ENCODE measurements at regions not wholly inside any gene's neighbourhood (a gene's known extent, or its start where the extent isn't known, plus 50 kb on each side); places are given as distances from the start of the nearest gene placed in this dataset.
"Not testable (repeated sequence)": the region's sequence is repeated elsewhere in the genome, so short reads cannot be mapped to it uniquely, and the experiment has no call there.

DNA sequence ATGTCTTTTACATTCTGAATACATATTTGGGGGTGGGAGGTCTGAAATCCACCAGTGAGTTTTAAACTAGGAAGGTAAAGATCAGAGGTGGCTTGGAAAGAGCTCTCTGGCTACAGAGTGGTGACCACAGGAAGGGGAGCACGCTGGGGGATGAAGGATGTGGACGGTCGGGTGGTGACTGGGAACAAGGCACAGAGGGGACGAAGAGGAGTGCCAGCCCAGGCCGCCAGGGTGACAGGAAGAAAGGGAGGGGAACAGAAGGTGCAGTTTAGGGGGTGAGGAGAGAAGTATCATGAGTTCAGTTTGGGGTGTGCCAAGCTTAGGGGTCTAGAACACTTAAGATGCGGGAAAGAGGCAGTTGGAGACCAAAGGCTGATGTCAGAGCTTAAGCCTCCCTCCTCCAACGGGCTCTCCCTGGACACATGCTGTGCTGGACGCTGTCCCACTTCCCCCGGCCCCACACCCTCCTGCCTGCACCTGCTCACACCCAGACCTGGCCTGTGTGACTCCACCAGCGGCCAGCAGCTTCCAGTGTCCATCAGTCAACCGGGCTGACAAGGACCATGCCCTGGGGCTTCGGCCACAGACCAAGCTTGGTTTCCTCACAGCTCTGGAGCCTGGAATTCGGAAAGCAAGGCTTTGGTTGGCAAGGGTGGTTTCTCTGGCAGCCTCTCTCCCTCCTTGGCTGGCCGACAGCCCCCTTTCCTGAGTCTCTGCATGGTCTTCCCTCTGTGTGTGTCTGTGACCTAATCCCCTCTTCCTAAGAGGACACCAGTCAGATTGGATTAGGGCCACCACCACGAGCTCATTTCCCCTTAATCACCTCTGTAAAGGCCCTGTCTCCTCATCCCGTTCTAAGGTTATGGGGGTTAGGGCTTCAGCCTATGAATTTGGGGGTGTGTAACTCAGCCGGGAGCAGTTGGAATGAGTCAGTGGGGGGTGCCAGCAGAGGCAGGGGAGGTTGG lies 120.4 kb upstream of the IQSEC1 start:
- DNase-seq, result peak in 3 of 14 donors; percentile 5 to 41 (median 32)

DNA sequence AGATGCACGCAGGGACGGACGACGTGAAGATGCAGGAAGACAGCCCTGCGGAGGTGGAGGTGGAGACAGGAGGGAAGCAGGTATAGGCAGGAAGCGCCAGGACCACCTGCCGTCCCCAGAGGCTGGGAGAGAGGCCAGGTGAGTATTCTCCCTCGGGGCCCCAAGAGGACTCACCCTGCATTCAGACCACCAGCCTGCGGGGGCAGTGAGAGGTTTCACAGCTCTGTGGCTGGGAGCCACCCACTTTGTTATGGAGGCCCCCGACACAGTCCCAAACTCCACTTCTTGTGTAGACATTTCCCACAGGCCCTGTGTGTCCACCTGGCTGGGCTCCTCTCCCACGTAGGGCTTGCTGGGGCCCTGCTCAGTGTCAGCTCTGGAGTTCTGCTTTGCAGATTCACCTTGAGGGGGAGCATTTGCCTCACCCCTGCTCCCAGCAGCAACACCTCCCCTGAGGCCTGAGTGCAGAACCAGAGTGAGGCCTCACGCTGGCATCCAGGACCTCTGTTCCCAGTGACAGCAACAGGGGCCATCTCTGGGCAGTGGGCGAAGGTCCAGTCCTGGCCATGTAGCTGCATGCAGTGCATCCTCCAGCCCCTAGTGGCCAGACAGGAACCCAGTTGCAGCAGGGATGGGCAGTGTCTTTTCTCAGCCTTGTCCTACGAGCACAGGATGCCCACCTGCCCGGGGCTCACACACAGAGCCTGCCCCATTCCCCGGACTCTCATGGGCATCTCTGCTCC lies 119.4 kb upstream of the IQSEC1 start:
- peak in 1 of 14 donors; percentile 13 for DNase-seq

GRCh38 chr3:13191016-13191415 lies 117.8 kb upstream of the IQSEC1 start:
- DNase-seq, result peak in 1 of 14 donors; percentile 46

DNA sequence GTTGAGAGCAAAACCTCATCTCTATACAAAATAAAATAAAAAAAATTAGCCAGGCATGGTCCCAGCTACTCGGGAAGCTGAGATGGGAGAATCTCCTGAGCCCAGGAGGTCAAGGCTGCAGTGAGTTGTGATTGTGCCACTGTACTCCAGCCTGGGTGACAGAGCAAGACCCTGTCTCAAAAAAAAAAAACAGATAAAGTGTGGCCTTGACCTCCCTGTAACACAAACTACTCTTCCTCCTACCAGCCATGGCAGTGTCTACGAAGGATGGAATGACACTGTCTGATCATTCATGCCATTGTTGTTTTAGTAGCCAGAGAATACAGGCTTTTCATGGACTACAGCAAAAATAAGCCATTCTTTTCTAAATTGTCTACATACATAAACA lies 117.1 kb upstream of the IQSEC1 start:
- no peak for DNase-seq

DNA sequence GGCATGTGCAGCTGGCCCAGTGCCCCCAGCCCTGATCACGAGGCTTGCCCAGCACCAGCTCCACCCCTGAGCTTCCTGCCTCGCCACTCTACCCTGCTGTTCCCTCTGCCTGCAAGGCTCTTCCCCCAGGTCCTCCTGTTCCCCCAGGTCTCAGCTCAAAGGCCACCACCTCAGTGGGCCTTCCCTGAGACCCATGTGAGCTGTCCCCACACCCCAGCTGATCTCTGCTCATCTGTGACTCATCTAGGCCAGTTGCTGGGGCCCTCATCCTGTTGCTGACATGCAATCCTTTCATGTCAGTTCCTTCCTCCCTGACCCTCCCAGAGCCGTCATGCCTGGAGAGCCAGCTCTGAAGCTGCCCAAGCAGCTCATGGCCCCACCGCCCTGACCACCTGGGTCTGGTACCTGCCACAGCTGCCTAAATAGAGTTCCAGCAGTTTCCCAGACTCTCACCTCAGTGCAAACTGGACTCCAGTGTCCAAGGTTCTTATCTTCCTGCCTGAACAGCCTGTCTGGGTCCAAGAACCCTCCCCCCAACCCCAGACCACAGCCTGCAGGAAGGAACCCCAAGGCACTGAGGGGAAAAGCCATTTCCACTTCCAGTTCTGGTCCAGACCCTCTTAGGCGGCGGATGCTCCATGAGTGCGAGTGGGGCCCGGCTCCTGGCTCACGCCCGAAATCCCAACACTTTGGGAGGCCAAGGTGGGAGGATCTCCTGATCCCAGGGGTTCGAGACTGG lies 116.6 kb upstream of the IQSEC1 start:
- DNase-seq, result no peak

DNA sequence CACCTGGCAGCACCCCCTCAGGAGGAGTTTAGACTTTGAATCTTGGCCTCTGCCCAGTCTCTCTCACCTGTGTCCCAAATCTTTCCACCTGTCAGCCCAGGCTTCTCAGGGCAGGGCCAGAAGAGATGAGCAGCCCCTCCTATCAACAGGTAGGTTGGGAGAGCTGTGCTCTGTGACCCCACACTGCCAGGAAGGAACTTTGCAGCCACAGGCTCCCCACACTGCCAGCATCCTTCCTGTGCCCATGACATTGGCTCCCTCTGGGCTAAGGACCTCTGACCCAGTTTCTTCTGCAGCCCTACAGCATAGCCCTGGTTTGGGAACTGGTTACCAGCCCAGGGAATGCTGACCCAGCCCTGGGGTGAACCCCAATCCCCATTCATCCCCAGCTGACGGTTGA lies 115.7 kb upstream of the IQSEC1 start:
- no peak for DNase-seq

GRCh38 chr3:13188181-13188779 lies 115.1 kb upstream of the IQSEC1 start:
- no peak for DNase-seq

DNA sequence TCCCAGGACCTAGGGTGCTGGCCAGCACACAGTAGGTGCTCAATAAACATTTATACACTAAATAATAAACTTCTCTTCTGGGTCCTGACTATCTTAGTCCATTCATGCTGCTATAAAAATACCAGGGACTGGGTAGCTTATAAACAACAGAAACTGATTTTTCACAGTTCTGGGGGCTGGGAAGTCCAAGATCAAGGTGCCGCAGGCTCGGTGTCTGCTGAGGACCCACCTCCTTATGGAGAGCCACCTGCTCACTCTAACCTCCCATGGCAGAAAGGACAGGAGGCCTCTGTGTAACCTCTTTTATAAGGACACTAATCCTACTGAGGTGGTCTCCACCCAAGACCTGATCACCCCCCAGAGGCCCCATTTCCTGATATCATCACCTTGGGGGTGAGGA lies 114.4 kb upstream of the IQSEC1 start:
- DNase-seq, result no peak

DNA sequence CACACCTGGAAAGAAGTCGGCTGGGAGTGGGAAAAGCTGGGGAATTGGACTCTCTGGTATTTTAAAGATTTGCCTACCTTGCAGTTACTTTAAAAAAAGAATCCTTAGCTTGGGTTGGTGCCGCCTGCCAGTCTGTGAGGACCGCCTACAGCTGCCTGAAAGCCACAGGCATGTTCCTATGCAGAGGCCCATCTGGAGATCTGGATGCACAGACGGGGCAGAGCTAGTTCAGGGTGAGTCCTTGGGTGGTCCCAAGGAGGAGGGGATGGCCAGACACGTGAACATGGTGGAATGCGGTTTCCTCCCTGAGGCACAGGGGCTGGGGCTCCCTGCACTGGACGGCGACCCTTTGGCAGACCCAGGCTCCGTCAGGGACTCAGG lies 113.2 kb upstream of the IQSEC1 start:
- DNase-seq, result no peak

- peak in 2 of 14 donors; percentile 1 to 26 for DNase-seq
Observed at GRCh38 chr3:13185737-13186434, 112.7 kb upstream of the IQSEC1 start.

- DNase-seq, result not testable (repeated sequence)
Observed at GRCh38 chr3:13179582-13180210, 106.5 kb upstream of the IQSEC1 start.

DNA sequence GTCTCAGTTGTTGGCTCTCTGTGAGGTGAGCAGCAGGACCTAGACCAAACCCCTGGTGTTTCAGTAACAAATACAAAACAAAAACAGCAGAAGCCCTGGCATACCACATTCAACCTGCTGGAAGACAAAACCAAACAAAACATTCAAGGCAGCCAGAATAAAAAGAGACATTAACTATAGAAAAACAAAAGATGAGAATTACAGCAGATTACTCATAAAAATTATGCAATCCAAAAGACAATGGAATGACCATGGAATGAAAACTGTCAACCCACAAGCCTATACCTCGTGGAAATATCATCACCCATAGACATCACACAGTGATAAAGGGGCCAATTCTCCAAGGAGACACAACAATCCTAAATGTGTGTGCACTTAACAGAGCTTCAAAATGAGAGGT lies 106.0 kb upstream of the IQSEC1 start:
- DNase-seq, result no peak

DNA sequence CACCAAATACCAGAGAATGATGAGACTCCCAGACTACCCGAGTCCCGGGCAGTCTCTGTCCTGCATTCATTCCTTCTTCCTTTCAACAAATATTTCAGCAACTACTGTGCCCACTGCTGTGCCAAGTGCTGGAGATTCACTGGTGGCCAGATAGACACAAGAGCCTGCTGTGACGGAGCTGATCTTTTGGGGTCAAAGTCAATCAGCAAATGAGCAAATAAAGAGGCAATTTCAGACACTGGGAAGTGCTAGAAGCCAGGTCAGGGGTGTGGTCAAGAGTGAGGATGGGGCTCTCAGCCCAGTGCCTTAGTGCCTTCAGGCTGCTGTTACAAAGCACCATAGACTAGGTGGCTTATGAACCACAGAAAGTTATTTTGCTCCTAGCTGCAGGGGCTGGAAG lies 104.9 kb upstream of the IQSEC1 start:
- no peak for DNase-seq

DNA sequence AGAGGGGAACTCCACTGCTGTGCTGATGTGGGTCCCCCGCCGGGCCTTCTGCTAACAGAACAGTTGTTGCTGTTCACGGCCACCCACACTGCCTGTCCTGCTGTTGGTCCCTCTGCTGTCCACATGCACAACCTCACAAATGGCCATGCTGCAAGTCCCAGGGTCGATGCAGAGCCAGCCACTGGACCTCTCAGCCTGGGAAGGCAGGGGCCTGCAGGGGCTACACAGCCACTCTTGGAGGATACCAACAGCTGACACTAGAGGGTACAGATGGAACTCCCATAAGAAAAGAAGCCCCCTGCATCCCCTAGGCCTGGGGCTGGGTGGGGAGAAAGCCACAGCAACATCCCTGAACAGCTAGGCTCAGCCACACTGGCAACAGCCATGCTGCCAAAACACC lies 104.4 kb upstream of the IQSEC1 start:
- no peak for DNase-seq

GRCh38 chr3:13177236-13177635 lies 104.0 kb upstream of the IQSEC1 start:
- DNase-seq, result no peak

- no peak for DNase-seq
Observed at GRCh38 chr3:13176445-13176844, 103.2 kb upstream of the IQSEC1 start.

- DNase-seq, result no peak
Observed at GRCh38 chr3:13174803-13175135, 101.5 kb upstream of the IQSEC1 start.

DNA sequence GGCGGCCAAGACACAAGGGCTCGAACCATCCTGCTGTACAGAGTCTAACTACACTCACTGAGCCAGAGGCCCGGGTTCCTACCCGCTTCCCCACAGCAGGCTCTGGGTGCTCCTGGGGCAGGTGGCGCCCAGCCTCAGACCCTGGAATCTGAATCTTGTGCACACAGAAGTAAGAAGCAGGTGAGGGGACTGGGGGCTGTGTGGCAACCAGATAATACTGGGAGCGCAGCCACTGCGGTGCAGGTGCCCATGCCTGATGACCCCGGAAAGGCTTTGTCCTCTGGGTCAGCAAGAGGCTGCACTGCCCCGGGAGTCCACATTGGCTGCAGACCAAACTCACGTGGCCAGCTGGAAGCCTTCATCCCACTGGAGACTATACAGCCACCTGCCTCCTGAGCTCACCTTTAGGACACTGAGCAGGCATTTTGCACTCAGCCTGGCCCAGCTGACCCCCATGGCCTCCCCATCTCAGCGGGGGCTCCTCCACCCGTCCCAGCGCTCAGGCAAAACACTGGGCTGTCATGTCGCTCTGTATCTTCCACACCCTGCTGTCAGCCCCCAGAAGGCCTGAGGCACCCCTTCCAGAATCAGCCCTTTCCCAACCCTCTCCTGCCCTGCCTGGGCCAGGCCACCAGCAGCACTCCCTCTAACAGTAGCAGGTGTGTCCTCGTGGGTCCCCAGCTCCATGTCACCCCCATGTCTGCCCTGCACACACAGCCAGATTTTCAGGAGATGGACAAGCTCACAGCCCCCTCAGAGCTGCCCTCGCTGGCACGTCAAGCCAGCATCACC lies 101.0 kb upstream of the IQSEC1 start:
- no peak for DNase-seq

DNA sequence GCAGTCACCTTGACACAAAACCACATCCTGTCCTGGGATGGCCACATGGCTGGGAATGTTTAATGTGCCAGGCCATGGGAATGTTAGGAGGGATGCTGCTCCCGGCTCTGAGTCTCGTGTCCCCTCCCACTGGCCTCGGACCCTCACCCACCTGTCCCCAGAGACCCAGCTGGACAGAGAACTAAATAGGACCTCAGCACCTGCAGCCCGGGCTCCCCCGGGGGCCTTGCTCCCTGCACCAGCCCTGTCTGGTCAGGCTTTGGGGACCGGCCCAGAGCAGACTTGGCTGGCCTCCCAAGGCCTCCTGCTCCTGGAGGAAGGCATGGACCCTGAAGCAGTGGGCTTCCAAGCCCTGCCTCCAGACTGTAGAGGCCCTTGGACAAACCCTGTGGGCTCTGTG lies 100.0 kb upstream of the IQSEC1 start:
- no peak for DNase-seq

DNA sequence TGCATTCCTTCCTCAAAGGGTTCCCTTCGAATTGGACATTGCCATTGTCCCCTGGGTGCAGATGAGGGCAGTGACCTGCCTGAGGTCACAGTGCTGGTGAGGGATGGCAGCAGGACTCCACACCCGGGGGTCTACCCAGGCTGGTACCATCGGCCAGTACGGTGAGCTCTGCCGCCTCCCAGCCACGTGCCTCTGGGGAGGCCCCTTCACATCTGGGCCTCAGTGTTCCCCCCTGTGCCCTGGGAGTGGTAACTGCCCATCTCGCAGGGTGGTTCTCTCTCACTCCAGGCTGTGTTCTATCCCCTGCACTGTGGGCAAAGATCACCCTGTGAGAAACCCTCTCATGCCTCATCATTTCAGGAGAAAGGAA lies 99.4 kb upstream of the IQSEC1 start:
- no peak for DNase-seq

Data from C1 segment of cervical spinal cord (tissue), 14 donors.